Osteocyte (in vitro differentiated cells): ENCODE measurements at regions not wholly inside any gene's neighbourhood (a gene's known extent, or its start where the extent isn't known, plus 50 kb on each side); places are given as distances from the start of the nearest gene placed in this dataset.

Experiments used
- DNase-seq: peaks from one replicate; pipeline ENCODE4 v3.0.0; 2021; ENCODE audit warnings: mixed read lengths; ENCODE audit not compliant: unreplicated experiment; ENCODE audit errors: extremely low spot score
- H3K27ac Mint-ChIP-seq: one replicate; pipeline ENCODE4 v1.8.0; 2021; ENCODE audit warnings: mild to moderate bottlenecking, mixed read lengths; ENCODE audit not compliant: unreplicated experiment
- H3K27me3 Mint-ChIP-seq: one replicate; pipeline ENCODE4 v1.8.0; 2021; ENCODE audit warnings: mixed read lengths; ENCODE audit not compliant: unreplicated experiment
- H3K36me3 Mint-ChIP-seq: one replicate; pipeline ENCODE4 v1.8.0; 2021; ENCODE audit warnings: mixed read lengths; ENCODE audit not compliant: unreplicated experiment
- H3K4me1 Mint-ChIP-seq: one replicate; pipeline ENCODE4 v1.8.0; 2021; ENCODE audit warnings: mixed read lengths; ENCODE audit not compliant: unreplicated experiment
- H3K4me3 Mint-ChIP-seq: one replicate; pipeline ENCODE4 v1.8.0; 2021; ENCODE audit warnings: mild to moderate bottlenecking, moderate library complexity, mixed read lengths; ENCODE audit not compliant: unreplicated experiment
- H3K9me3 Mint-ChIP-seq: one replicate; pipeline ENCODE4 v1.8.0; 2021; ENCODE audit warnings: mixed read lengths; ENCODE audit not compliant: unreplicated experiment
- TF ChIP-seq, protein P1 (sequence below): fragments of 200-600 bp; sonication (generic); IDR thresholded peaks from 2 replicates; pipeline ENCODE4 v1.5.0; 2021; ENCODE audit warnings: antibody characterized with exemption, mild to moderate bottlenecking, moderate library complexity

DNA sequence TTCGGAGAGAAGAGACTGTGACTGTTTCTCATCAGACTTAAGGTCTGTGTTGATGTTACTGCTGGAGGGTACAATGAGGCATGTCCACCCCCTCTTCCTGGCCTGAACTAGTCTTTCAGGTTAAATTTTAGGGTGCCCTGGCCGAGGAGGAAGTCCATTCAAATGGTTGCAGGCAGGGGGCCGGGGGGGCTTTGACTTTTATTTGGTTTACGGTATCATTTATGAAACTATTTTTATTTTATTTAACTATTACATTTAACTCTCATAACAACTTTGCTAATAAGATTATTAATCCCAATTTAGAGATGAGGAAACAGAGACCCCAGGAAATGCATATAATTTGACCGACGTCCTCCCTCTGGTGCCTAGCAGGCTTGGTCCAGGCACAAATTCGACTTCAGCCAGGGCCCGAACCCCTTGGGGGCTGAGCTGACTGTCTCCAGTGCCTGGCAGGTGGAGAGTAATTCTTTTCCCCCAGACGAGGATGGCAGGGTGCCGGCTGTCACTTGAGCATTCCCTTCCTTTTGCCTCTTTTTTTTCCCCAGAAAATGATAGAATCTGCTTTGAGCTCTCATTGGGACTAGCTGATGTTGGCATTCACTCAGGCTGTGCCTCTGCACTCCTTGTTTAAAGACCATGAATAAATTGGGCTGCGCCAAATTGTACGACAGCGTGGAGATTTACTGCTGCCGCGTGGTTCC, 255.3 kb upstream of the SALL3 start:
- peaks cover 5% of the 10 kb centered on the region for H3K9me3 Mint-ChIP-seq
- H3K4me3 Mint-ChIP-seq = no peak overlapping the region
- no peaks in the 10 kb centered on the region for H3K36me3 Mint-ChIP-seq
- peak; percentile 62 for DNase-seq
- H3K4me1 Mint-ChIP-seq = no peaks in the 10 kb centered on the region
- no peak overlapping the region for H3K27ac Mint-ChIP-seq
- no peaks in the 10 kb centered on the region for H3K27me3 Mint-ChIP-seq
- TF ChIP-seq, protein P1, sequence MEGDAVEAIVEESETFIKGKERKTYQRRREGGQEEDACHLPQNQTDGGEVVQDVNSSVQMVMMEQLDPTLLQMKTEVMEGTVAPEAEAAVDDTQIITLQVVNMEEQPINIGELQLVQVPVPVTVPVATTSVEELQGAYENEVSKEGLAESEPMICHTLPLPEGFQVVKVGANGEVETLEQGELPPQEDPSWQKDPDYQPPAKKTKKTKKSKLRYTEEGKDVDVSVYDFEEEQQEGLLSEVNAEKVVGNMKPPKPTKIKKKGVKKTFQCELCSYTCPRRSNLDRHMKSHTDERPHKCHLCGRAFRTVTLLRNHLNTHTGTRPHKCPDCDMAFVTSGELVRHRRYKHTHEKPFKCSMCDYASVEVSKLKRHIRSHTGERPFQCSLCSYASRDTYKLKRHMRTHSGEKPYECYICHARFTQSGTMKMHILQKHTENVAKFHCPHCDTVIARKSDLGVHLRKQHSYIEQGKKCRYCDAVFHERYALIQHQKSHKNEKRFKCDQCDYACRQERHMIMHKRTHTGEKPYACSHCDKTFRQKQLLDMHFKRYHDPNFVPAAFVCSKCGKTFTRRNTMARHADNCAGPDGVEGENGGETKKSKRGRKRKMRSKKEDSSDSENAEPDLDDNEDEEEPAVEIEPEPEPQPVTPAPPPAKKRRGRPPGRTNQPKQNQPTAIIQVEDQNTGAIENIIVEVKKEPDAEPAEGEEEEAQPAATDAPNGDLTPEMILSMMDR = no peak

DNA sequence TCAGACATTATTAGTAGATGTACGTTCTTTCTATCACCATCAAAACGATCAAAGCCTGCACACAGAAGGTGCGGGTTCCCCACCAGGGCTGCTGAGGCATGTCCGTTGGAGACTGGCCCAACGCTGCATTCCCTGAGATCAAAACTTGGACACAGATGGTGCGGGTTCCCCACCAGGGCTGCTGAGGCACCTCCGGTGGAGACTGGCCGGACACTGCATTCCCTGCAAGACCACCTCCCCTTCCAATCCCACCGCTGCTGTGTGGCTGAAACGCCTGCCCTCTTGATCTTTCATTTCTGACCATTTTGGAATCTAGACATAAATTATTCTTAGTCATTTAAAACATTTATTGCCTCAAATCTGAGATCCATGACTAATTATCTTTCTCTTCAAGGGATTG, 254.2 kb upstream of the SALL3 start:
- Mint-ChIP-seq H3K27me3 (no peaks in the 10 kb centered on the region), H3K4me1 (no peaks in the 10 kb centered on the region), H3K27ac (no peak overlapping the region), H3K36me3 (no peaks in the 10 kb centered on the region), H3K4me3 (no peak overlapping the region), H3K9me3 (peaks cover under 1% of the 10 kb centered on the region)
- DNase-seq = peak; percentile 60
- TF ChIP-seq, protein P1 = no peak

- H3K36me3 Mint-ChIP-seq = no peaks in the 10 kb centered on the region
- DNase-seq = peak; percentile 81
- H3K27me3 Mint-ChIP-seq = no peaks in the 10 kb centered on the region
- no peaks in the 10 kb centered on the region for H3K4me1 Mint-ChIP-seq
- peaks cover 4% of the 10 kb centered on the region for H3K9me3 Mint-ChIP-seq
- TF ChIP-seq, protein P1 = no peak
- no peak overlapping the region for H3K4me3 Mint-ChIP-seq
- no peak overlapping the region for H3K27ac Mint-ChIP-seq
Measured at GRCh38 chr18:78726326-78727056, 253.1 kb upstream of the SALL3 start.

- no peak overlapping the region for H3K4me3 Mint-ChIP-seq
- DNase-seq = peak; percentile 69
- no peaks in the 10 kb centered on the region for H3K4me1 Mint-ChIP-seq
- TF ChIP-seq, protein P1 = no peak
- H3K27ac Mint-ChIP-seq = no peak overlapping the region
- H3K27me3 Mint-ChIP-seq = no peaks in the 10 kb centered on the region
- H3K36me3 Mint-ChIP-seq = no peaks in the 10 kb centered on the region
- H3K9me3 Mint-ChIP-seq = peaks cover 4% of the 10 kb centered on the region
Measured at GRCh38 chr18:78727057-78727739, 252.4 kb upstream of the SALL3 start.
